Pancreas (tissue), 10 donors: ENCODE measurements at regions not wholly inside any gene's neighbourhood (a gene's known extent, or its start where the extent isn't known, plus 50 kb on each side); places are given as distances from the start of the nearest gene placed in this dataset.

ENCODE experiments used
- ATAC-seq, 4 donors: fragments of 200-7000 bp; cut with Tn5 transposase; one replicate each; pipeline versions ENCODE4 v1.8.0 to v1.9.1; 2020; ENCODE audit warnings: mild to moderate bottlenecking in 4 of 4, moderate library complexity in 4 of 4
- DNase-seq, 6 donors: peaks; one replicate each; pipeline ENCODE4 v3.0.0-alpha.2; 2020
- FAIRE-seq: peaks from 2 replicates; lab custom pipeline; 2012; peaks lifted over from hg19 to GRCh38; lab: Jason Lieb, UNC
- H3K27ac ChIP-seq, 4 donors: fragments of 200-600 bp; sonication (generic); 1 replicate in 3 of 4; 2 replicates in 1 of 4; pipeline versions ENCODE4 v1.5.0 to v1.8.0; 2020
- H3K27me3 ChIP-seq, 4 donors: fragments of 200-600 bp; one replicate each; pipeline ENCODE4 v1.8.0; 2021
- H3K36me3 ChIP-seq, 3 donors: fragments of 200-600 bp; sonication (generic) in 1 of 3; one replicate each; pipeline versions ENCODE4 v1.5.0 to v1.8.0; 2020 to 2021
- H3K4me1 ChIP-seq, 3 donors: fragments of 200-600 bp; one replicate each; pipeline ENCODE4 v1.8.0; 2021
- H3K4me3 ChIP-seq, 4 donors: fragments of 200-600 bp; sonication (generic) in 2 of 4; one replicate each; pipeline versions ENCODE4 v1.5.0 to v1.8.0; 2020 to 2021
- H3K9me3 ChIP-seq, 4 donors: fragments of 200-600 bp; one replicate each; pipeline ENCODE4 v1.8.0; 2021
- WGBS, 2 donors: extraction: QIAGEN DNeasy Blood & Tissue Kit; methylation state at CpG; one replicate each; pipeline ENCODE4 v1.1.7; 2013; 5-methylcytosine and 5-hydroxymethylcytosine counted together
- intact Hi-C, 3 donors: fragments of 100-400 bp; cut with DNase I; formaldehyde crosslinking; loops; one replicate each; pipeline versions ENCODE4 v1.11.1 to v1.14.2; 2022
- TF ChIP-seq, protein P1 (sequence below), 4 donors: fragments of 200-600 bp; sonication (generic) in 3 of 4; IDR thresholded peaks; one replicate each; pipeline versions ENCODE4 v1.5.0 to v1.8.0; 2021; ENCODE audit warnings: antibody characterized with exemption in 4 of 4
- donor health status: healthy with polysubstance abuse.
- donor health status: DM: no; HTN: no; CAD: no; lungs with moderate emphysema.
- donor health status: DM: no; HTN: no; CAD: no.
- donor health status: control.
- donor health status: control.
- donor health status: Bipolar disorder and iron deficiency.
- donor health status: DM: yes; HTN: yes; CAD: no.
- donor health status: DM: no; HTN: no; CAD: no.
- donor health status: DM: no; HTN: no; CAD: no.
- donor health status: DM: yes; HTN: yes; CAD: no.

DNA sequence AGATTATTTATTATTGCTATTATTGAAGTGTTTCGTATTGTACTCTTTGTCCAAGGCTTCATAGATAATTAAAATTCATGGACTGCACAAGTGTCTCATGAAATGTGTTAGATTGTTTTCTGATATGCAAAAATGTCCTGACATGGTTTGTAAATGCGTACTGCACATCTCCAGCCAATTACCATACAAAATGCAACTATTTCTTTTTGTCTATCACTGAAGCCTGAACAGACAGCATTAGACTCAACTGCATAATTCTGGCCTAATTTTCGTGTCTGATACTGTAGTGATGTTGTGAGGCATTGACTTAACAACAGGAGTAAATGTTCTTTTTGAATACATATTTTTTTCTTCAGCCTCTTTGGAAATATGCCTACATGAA, 498.2 kb upstream of the CD180 start:
- ATAC-seq, result no peak
- intact Hi-C loops, result no loop called here
- TF ChIP-seq, protein P1, sequence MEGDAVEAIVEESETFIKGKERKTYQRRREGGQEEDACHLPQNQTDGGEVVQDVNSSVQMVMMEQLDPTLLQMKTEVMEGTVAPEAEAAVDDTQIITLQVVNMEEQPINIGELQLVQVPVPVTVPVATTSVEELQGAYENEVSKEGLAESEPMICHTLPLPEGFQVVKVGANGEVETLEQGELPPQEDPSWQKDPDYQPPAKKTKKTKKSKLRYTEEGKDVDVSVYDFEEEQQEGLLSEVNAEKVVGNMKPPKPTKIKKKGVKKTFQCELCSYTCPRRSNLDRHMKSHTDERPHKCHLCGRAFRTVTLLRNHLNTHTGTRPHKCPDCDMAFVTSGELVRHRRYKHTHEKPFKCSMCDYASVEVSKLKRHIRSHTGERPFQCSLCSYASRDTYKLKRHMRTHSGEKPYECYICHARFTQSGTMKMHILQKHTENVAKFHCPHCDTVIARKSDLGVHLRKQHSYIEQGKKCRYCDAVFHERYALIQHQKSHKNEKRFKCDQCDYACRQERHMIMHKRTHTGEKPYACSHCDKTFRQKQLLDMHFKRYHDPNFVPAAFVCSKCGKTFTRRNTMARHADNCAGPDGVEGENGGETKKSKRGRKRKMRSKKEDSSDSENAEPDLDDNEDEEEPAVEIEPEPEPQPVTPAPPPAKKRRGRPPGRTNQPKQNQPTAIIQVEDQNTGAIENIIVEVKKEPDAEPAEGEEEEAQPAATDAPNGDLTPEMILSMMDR (IDR thresholded peaks at IDR 0.05), result no peak
- Histone ChIP-seq H3K36me3 (no peaks in the 10 kb centered on the region), H3K27ac (no peak overlapping the region), H3K4me1 (no peaks in the 10 kb centered on the region), H3K27me3 (no peaks in the 10 kb centered on the region), H3K9me3 (no peaks in the 10 kb centered on the region), H3K4me3 (no peak overlapping the region)
- no peak for DNase-seq
- WGBS, 2 donors, result 58 to 71% methylated on average over 3 of the region's 3 CpGs
- FAIRE-seq, result no peak

GRCh38 chr5:67693956-67694809, 497.6 kb upstream of the CD180 start:
- DNase-seq (peak in 2 of 6 donors; percentile 2 to 17), ATAC-seq (peak in 3 of 4 donors; percentile 37 to 69 (median 48)), FAIRE-seq (no peak)
- Histone ChIP-seq H3K27ac (no peak overlapping the region), H3K9me3 (no peaks in the 10 kb centered on the region), H3K36me3 (no peaks in the 10 kb centered on the region), H3K4me3 (no peak overlapping the region), H3K27me3 (no peaks in the 10 kb centered on the region), H3K4me1 (no peaks in the 10 kb centered on the region)
- TF ChIP-seq, protein P1 (IDR thresholded peaks at IDR 0.05), result no peak
- 54 to 69% methylated on average over 6 of the region's 6 CpGs for WGBS, 2 donors
- intact Hi-C loops, result no loop called here

GRCh38 chr5:67686746-67687145, 490.1 kb upstream of the CD180 start:
- no peak for DNase-seq
- ATAC-seq, result no peak
- Histone ChIP-seq H3K4me3 (no peak overlapping the region), H3K4me1 (no peaks in the 10 kb centered on the region), H3K9me3 (no peaks in the 10 kb centered on the region), H3K27ac (no peak overlapping the region), H3K36me3 (no peaks in the 10 kb centered on the region), H3K27me3 (no peaks in the 10 kb centered on the region)
- intact Hi-C loops, result no loop called here
- FAIRE-seq, result peak; percentile 53
- WGBS, 2 donors, result 48 to 57% methylated on average over 1 of the region's 1 CpG
- TF ChIP-seq, protein P1 (IDR thresholded peaks at IDR 0.05), result no peak

DNA sequence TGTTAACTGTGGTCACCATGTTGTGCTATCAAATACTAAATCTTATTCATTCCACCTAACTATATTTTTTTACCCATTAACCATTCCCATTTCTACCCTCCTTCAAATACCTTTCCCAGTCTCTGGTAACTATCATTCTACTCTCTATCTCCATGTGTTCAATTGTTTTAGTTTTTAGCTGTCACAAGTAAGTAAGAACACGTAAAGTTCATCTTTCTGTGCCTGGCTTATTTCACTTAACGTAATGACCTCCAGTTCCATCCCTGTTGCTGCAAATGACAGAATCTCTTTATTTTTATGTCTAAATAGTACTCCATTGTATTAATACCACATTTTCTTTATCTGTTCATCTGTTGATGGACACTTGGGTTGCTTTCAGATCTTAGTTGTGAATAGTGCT, 485.1 kb upstream of the CD180 start:
- TF ChIP-seq, protein P1 (IDR thresholded peaks at IDR 0.05), result no peak
- ATAC-seq (no peak), FAIRE-seq (no peak), DNase-seq (no peak)
- no peaks in the 10 kb centered on the region for H3K9me3 ChIP-seq
- no peak overlapping the region for H3K4me3 ChIP-seq
- WGBS, 2 donors, result 85 to 86% methylated on average over 2 of the region's 2 CpGs
- no peaks in the 10 kb centered on the region for H3K36me3 ChIP-seq
- intact Hi-C loops, result no loop called here
- H3K27me3 ChIP-seq, result no peaks in the 10 kb centered on the region
- H3K4me1 ChIP-seq, result no peaks in the 10 kb centered on the region
- H3K27ac ChIP-seq, result no peak overlapping the region

GRCh38 chr5:67680099-67680498, 483.5 kb upstream of the CD180 start:
- ATAC-seq, result no peak
- Histone ChIP-seq H3K9me3 (no peaks in the 10 kb centered on the region), H3K4me1 (no peaks in the 10 kb centered on the region), H3K27ac (no peak overlapping the region), H3K4me3 (no peak overlapping the region), H3K36me3 (no peaks in the 10 kb centered on the region), H3K27me3 (no peaks in the 10 kb centered on the region)
- no peak for DNase-seq
- FAIRE-seq, result no peak
- TF ChIP-seq, protein P1 (IDR thresholded peaks at IDR 0.05), result no peak
- intact Hi-C loops, result no loop called here
